GM12865 (cell line): ENCODE measurements at regions not wholly inside any gene's neighbourhood (a gene's known extent, or its start where the extent isn't known, plus 50 kb on each side); places are given as distances from the start of the nearest gene placed in this dataset.
"Not testable (repeated sequence)": the region's sequence is repeated elsewhere in the genome, so short reads cannot be mapped to it uniquely, and the experiment has no call there.

Experiments
- DNase-seq: peaks from one replicate; pipeline ENCODE4 v3.0.0; 2010; ENCODE audit warnings: low read depth
- H3K4me3 ChIP-seq: 2 replicates; pipeline ENCODE4 v1.5.1; 2011; ENCODE audit warnings: mild to moderate bottlenecking, low read depth, low read length, control low read depth
- CTCF ChIP-seq: IDR thresholded peaks from 2 replicates; pipeline ENCODE4 v1.5.1; 2011; ENCODE audit warnings: low read length, control low read depth, low read depth, inconsistent platforms; ENCODE audit not compliant: insufficient read depth; ENCODE audit errors: missing control alignments

GRCh38 chr7:149683898-149684297, 89.5 kb downstream of the ZNF467 start:
- TF ChIP-seq CTCF: no peak
- no peak for DNase-seq
- H3K4me3 ChIP-seq: no peak overlapping the region

- DNase-seq: no peak
- TF ChIP-seq CTCF: no peak
- no peak overlapping the region for H3K4me3 ChIP-seq
Observed at GRCh38 chr7:149683181-149683580, 90.2 kb downstream of the ZNF467 start.

DNA sequence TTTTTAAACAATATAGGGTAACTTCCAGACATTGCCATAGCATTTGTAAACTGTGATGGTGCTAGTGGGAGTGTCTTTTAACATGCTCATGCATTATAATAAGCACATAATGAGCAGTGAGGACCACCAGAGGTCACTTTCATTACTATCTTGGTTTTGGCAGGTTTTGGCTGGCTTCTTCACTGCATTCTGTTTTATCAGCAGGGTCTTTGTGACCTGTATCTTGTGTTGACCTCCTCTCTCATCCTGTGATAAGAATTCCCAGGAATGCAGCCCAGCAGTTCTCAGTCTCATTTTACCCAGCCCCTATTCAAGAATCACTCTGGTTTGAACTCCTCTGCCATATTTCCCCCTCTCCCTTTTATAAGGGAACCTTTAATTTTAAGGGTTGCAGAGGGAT, 91.3 kb downstream of the ZNF467 start:
- DNase-seq: no peak
- no peak overlapping the region for H3K4me3 ChIP-seq
- TF ChIP-seq CTCF: no peak

DNA sequence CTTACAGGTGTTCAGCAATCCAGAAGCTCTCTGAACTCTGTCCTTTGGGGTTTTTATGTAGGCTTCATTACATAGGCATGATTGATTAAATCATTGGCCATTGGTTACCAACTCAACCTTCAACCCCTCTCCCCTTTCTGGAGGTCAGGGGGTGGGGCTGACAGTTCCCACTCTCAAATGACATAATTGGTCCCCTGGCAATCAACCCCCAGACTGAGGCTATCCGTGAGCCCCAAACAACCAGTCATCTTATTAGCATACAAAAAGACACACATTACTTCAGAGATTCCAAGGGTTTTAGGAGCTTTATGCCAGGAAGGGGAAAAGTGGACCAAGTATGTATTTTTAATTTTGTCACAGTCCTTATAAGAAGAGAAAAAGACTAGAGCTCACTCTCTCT, 92.1 kb downstream of the ZNF467 start:
- no peak overlapping the region for H3K4me3 ChIP-seq
- DNase-seq: no peak
- TF ChIP-seq CTCF: no peak

DNA sequence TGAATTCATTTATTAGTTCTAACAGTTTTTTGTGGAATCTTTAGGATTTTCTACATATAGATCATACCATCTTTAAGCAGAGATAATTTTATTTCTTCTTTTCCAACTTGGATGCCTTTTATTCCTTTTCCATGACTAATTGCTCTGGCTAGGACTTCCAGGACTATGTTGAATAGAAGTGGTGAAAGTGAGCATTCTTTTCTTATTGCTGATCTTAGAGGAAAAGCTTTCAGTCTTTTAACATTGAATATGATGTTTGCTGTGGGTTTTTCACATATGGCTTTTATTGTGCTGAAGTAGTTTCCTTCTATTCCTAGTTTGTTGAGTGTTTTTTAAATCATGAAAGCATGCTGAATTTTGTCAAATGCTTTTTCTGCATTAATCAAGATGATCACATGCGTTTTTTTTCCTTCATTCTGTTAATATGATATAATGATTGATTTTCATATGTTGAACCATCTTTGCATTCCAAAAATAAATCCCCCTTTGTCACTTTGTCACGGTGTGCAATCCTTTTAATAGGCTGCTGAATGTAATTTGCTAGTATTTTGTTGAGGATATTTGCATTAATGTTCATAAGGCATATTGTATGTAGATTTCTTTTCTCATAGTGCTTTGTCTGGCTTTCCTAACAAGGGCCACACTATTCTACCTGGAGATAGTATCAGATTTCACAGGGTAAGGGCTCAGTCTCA, 92.9 kb downstream of the ZNF467 start:
- no peak for TF ChIP-seq CTCF
- DNase-seq: no peak
- H3K4me3 ChIP-seq: no peak overlapping the region

DNA sequence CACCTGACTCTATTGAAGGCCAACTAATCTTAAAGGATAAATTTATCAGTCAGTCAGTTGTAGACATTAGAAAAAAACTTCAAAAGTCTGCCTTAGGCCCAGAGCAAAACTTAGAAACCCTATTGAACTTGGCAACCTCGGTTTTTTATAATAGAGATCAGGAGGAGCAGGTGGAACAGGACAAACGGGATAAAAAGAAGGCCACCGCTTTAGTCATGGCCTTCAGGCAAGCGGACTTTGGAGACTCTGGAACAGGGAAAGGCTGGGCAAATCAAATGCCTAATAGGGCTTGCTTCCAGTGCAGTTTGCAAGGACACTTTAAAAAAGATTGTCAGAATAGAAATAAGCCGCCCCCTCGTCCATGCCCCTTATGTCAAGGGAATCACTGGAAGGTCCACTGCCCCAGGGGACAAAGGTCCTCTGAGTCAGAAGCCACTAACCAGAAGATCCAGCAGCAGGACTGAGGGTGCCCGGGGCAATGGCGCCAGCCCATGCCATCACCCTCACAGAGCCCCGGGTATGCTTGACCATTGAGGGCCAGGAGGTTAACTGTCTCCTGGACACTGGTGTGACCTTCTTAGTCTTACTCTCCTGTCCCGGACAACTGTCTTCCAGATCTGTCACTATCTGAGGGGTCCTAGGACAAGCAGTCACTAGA, 98.5 kb downstream of the ZNF467 start:
- H3K4me3 ChIP-seq, DNase-seq: not testable (repeated sequence)

- H3K4me3 ChIP-seq: no peak overlapping the region
- DNase-seq: no peak
- TF ChIP-seq CTCF: no peak
Observed at GRCh38 chr7:149673006-149673405, 100.4 kb downstream of the ZNF467 start.
